GM18870 (cell line): ENCODE measurements at regions not wholly inside any gene's neighbourhood (a gene's known extent, or its start where the extent isn't known, plus 50 kb on each side); places are given as distances from the start of the nearest gene placed in this dataset.
"Not testable (repeated sequence)": the region's sequence is repeated elsewhere in the genome, so short reads cannot be mapped to it uniquely, and the experiment has no call there.

Source experiments
- ATAC-seq: cut with Tn5 transposase; IDR thresholded peaks from one replicate; pipeline ENCODE4 v1.9.1; 2021; ENCODE audit warnings: moderate library complexity; ENCODE audit not compliant: unreplicated experiment

DNA sequence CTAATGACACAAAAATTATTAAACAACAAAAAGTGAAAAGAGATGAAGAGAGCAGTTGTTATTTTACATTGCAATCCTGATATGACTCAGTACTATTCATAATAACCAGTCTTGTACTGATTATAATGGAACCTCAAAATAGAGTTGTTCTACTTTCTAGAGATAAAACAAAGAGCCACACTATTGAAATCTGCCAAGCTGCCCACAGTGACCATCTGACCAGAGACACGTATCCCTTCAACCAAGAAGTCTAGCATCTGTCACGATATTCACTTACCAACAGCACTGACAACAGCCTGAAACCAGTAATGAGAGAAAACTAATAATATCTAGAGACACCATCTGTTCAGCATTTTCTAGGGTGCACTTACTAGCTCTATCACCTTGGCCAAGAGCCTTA lies 466.7 kb downstream of the NKX6-1 start:
- peak; percentile 85 for ATAC-seq

DNA sequence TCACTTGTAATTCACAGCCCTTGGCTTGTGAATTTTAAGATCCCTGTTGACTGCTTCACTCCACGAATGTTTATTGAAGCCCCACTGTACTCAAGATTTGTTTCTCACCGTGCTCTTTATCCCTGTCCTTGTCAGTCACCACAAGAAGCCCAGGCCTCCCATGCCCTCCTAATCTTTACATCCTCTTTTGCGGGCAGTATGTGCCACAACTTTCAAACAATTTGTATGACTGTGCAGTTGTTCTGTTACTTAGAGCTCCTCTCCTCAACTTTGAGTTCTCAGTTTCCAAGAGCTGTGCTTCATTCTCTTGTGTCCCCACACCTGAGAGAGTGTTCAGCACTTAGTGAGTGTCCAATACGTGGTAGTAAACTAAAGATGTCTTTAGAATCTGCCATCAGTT lies 467.7 kb downstream of the NKX6-1 start:
- ATAC-seq = peak; percentile 36

DNA sequence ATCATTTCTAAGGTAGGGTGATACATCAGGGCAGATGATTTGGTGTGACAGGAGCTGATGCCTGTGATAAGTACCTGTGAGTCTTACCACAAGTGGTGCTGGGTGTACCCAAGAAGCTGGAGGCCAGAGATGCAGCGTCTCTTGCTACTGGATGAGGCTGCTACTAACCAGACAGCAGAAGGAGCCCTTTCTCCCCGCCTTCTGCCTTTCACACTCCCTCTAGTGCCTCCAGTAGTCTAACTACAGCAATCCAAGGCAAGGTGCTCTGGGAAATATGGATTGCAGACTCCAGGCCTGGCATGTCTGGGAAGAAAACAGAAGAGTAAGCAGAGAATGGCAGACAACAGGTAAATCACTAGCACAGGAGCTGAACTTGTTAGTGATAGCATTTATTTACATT lies 470.8 kb downstream of the NKX6-1 start:
- ATAC-seq = no peak

DNA sequence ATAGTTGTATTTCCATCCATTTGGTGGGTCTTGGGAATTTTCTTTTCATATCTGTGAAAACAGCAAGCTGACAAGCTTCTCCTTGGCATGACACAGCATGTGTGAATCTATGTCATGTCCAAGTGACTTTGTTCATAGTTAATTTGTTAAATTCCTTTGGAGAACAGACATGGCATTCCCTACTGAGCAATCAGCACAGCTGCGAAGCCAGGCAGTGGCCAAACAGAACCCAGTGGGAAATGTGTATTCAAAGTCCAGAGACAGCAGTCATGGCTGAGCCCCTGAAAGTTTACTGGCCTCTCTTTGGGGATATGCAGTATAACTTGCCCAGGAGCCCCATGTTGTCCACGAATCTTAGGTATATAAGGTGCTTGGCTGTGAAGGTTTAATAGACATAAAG lies 474.7 kb downstream of the NKX6-1 start:
- ATAC-seq = no peak

DNA sequence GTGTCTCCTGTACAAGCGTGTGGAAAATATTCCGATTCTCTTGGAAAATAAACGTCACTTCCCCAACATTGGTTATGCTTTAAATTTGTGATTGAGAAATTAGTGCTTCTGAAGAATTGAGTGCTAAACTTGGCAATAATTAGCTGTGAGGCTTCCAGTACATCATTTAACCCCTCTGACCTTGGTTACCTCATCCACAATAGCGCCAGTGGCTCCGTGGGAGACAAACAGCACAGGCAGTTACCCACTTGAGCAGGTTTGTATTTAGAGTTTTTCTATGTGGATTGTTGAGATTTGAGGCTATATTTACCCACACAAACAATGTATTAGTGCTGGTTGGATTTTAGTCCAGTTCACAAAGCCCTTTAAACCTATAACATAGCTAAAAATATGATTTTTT lies 476.5 kb downstream of the NKX6-1 start:
- ATAC-seq = no peak

DNA sequence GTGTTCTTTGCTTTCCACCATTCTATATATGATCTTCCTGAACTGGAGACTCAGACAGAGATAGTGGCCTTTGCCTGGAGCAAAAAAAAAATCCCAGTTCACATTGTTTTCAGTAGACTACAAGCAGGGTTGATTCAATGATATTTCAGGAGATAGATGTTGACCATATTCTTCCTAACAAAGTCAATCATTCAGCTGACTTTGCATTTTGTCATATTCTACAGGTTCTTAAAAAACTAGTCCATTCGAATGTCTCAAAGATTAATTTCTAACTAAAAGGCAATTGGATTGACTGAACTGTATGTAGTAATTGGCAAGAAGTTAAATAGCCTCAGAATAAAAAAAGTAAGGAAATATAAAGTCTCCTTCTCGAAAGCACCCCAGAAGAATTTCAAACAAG lies 479.5 kb downstream of the NKX6-1 start:
- no peak for ATAC-seq

DNA sequence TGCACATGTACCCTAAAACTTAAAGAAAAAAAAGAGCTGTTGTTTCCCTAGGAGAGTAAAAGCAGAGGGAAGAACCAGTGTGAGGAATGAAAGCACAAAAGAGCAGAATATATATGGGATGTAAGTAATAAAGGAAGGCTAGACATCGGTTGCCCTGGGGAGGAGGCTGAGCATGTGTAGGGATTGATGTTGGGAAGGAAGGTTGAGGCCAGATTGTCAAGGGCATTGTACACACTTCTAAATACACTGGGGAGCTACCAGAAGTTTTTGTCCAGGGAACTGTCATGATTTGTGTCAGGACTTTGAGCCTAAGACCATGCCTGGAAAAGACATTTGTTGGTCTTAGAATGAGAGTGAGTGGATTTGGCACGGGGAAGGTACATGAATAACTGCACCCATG lies 467.1 kb downstream of the GPAT3 start:
- ATAC-seq = no peak

DNA sequence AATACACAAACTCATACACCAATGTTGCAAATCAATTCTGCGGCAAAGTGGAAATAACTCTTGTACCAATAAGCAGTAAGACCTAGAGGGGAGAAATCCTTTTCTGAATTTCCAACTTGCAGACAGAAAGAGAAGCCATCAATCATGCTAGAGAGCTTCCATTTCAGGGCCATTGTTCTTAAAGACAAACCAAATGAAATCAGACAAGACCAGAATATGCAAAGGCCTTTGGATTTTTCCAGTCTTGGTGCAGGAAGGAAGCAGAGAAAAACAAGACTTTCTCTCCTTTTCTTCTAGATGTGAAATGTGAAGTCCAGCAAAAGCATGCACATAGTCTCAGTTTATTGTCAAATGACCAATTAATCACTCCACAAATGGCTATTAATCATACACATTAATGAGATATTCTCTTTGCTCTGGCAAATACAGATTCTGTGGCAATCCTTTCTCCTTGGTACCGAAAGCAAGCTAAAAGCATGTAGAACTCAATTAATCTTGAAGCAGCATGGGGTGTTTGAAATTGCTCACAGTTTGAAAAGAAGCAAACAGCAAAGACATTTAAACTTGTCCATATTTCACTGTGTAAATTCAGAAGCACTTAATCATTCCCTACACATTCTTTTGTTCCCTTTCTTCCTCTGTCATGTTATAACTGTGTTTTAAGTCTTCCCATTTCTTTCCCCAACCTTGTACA lies 466.1 kb downstream of the GPAT3 start:
- no peak for ATAC-seq

DNA sequence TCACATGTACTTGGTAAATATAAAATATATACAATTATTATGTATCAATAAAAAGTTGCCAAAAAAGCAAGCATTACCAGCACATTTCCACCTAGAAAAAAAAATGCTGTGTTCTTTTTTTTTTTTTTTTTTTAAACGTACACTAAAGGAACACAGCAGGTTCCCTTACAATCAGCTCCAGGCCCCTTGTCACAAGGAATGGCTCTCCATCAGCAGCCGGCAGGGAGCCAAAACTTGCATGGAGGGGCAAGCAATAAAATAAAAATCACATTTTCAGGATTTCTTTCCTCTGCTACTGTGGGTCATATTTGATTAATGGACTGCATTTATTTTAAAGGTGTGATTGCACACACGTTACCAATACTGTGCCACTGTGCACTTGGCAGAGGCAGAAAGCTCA lies 460.3 kb downstream of the GPAT3 start:
- no peak for ATAC-seq

DNA sequence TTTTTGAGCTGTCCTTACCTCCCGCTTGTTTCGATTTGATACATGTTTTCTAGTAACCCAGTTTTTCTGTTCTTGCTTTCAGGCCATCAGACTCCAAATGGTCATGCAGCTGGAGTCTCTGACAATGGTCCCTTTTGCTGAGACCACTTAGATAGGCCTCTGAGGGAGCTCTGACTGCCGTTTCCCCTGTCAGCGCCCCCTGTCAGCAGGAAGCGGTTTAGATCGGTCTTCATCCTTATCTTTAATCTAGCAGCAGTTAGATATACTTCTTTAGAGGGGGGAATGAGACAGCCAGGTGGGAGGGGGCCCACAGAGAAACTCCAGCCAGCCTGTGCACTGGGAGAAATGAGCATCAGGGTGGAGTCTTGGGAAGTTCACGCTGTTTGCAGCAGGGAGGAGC lies 457.9 kb downstream of the GPAT3 start:
- ATAC-seq = no peak

DNA sequence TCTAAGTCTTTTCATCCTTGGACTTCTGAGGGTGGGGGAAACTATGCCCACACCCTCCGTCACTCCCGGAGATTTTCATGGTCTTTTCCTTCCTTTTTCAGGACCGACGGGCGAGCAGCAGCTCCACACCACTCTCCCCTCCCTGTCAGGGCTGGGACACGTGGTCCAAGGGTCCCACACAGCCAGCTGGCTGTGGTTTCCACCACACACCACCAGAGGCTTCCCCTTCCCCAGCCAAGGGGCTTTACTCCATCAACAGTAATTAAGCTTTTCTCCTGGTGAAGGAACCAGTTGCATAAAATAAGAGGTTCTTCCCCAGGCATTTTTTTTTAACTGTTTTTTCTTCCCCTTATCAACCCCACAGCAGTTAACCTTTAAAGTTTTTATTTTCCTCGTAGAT lies 453.9 kb downstream of the GPAT3 start:
- no peak for ATAC-seq

DNA sequence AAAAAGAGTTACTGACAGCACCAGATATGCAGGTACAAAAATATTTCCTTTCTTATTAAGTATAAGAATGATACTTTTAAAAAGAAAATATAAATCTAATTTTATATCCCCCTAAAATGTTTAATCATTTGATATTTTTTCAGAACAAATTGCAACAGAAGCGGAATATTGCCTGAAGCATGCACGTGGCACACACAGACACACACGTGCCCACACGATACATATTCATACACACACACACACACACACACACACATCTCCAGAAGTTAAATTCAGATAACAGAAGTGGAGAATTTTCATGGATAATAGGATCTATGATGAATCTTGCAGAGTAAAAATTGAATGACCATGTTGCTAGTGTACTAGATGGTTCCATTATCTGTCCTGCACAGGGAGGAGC lies 445.2 kb downstream of the GPAT3 start:
- no peak for ATAC-seq

DNA sequence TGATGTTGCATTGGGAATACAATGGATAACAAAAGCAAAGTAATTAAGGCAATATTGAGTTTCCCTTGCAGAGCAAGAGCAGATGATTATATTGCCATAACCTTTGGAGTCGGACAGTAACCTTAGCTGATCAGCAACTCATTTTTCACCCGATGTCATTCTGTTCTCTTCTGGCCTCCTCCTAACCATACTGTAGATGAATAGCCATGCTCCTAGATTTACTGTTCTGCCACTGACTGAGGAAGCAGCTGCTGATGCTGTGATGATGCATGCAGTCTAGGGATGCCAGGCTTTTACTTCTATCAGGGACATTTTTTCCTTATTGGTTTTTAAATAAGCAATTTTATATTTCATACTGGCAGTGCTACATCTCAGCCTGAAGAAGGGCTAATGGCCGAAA lies 443.9 kb downstream of the GPAT3 start:
- no peak for ATAC-seq

DNA sequence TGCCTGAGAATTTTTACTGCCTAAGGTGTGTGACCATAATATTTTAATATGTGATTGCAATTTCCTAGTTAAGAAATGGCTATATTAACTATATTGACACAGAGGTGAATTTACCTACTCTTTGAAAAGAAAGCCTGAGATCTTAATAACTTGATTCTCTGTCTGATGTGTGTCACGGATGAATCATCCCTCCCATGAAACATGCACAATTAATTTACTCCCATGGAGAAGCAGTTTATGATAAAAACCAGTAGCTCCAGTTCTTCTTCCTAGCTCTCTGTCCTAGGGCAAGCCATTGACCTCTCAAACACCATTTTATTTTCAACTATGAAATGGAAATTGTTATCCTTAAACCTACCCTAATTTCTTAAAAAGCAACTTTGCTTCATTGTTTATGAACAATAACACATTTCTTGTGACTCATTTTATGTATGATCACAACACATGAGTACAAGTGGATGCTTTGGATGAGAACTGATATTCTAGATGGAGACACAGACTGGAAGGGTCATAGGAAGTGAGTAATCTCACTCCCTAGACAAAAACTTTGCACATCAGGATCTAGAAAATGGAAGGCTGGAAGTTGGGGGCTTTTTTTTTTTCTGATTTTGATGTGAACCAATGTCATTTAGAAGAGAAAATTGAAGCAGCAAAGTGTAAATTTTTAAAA lies 438.3 kb downstream of the GPAT3 start:
- ATAC-seq = no peak

DNA sequence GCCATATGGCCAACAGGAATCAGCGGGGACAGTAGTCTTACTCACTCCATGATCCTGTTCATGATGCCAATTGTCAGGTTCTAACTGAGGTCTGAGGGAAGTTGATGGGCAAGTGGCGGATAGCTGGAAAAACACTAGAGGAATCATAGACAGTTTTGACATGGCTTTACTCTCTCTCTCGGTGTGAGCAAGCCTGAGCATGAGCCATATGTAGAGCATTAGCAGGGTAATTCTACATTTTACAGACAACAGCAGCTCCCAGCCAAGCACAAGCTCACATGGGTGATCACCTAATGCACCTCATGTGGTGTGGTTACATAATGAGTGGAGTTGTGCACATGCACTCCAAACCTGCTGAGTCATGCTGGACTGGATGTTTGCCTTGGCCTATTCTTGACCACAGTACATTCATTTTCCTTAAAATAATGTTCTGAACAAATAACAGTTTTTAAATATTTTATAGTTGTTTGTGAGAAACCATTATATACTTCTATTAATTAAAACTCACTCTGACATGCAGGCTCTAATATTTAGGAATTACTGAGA lies 429.2 kb downstream of the GPAT3 start:
- ATAC-seq = no peak

DNA sequence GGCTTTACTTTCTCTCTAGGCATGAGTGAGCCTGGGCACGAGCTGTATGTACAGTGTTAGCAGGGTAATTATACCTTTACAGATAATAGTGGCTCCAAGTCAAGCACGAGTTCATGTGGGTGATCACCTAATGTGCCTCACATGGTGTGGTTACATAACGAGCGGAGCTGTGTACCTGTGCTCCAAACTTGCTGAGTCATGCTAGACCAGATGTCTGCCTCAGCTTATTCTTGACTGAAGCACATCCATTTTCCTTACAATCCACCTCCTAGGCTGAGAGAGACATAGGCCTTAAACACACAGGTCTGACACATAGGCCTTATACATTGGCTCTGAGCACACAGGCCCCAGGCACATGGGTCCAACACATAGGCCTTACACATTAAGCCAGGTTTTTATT lies 426.6 kb downstream of the GPAT3 start:
- no peak for ATAC-seq

DNA sequence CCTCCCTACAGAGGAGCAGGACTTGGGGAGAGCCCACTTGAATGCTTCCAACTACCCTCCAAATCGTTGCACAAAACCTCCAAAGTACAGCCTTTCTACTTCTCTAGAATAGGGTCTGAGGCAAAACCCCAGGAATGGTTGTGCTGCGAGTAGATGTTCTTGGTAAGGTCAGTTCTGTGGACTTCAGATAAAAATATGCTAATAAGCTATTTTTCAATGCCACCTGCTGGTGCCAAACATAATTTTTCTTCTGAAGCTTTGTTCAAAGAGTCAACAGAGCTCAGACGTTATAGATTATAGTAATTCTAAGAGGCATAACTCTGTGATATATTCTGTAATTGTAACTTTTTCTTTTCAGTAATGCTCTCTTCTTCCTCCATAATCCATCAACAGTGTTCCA lies 425.7 kb downstream of the GPAT3 start:
- ATAC-seq = no peak

DNA sequence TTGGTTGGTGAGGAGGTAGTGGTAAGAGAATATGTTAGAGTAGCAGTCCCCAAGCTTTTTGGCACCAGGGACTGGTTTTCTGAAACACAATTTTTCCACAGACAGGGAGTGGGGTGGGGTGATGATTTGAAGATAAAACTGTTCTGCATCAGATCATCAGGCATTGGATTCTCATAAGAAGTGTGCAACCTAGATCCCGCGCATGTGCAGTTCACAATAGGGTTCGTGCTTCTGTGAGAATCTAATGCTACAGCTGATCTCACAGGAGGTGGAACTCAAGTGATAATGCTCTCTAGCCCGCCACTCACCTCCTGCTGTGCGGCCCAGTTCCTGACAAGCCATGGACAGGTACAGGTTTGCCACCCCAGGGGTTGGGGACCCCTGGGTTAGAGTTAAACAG lies 423.3 kb downstream of the GPAT3 start:
- ATAC-seq = no peak

DNA sequence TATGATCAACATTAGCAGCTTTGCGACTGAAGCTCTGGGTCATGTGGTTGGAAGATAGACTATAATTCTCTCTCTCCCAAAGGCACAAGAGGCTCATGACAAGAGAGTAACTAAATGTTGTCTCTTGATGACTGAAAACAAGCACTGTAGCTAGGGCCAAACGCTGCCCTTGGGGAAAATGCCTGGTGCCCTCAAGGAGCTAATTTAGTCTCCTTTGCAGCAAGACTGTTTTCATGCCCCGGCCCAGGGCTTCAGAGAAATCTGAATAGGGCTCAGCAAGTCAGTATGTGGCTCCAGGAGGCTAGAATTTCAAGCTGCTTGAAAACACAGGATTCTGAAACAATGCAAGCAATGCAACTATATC lies 411.9 kb downstream of the GPAT3 start:
- no peak for ATAC-seq

DNA sequence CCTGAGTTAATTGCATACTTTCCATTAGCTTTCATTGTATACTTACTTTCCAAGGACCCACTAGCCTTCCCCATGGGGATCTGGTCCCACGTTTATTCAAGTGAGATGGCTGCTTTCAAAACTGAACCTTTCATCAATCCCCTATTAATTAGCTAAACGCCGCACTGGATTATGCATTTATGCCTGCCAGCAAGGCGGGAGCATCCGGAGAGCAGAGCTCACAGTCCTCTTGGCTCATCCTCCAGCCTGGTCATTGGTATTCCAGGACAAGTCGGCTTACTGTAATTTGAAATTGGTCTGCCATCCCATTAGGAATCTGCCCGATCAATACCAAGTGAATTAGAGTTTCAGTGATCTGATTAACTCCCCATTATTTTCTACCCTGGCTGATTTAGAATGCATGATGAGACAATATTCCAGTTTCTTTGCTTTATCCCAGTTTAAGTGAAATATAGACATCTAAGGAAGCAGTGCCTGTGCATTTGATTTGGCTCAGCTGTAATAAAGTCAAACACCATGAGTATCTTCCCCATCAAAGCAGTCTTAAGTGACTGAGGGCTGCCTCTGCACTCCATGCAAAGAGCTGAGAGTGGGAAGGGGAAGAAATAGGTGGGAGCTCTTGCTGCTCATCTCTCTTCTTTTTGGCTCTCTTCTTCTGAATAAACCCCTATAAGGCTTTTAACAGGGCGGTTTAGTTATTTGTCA lies 411.4 kb downstream of the GPAT3 start:
- no peak for ATAC-seq

DNA sequence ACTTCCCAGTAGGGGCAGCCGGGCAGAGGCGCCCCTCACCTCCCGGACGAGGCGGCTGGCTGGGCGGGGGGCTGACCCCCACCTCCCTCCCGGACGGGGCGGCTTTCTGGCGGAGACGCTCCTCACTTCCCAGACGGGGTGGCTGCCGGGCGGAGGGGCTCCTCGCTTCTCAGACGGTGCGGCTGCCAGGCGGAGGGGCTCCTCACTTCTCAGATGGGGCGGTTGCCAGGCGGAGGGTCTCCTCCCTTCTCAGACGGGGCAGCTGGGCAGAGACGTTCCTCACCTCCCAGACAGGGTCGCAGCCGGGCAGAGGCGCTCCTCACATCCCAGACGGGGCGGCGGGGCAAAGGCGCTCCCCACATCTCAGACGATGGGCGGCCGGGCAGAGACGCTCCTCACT lies 407.8 kb downstream of the GPAT3 start:
- ATAC-seq = not testable (repeated sequence)

DNA sequence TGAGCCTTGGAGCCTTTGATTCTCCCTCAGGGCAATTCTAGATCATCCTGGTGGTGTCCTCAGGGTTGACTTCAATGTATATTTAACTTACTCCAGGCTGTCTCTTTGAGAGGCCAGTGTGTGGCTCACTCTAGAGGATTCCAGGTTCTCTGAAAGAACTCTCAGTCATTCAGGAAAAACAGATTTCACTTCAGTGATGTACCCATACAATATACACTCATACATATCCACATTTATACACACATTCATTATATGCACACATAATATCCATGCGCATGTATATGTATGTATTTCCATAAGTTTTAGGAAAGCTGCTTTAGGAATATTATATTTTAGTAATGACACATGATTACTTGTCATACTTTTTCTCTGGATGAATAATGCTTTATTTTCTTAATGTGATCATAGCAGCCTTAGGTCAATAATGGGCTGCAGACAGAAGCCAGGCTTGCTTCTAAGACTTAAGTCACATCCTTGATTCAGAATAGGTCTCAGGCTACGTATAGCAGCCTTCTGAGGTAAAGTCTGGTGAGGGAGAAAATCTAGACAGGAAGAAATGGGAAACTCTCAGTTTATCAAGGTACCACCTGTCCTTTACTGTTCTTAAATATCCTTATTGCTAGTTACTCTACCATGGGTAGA lies 397.0 kb downstream of the GPAT3 start:
- ATAC-seq = no peak
